ENCODE measurements at regions not wholly inside any gene's neighbourhood (a gene's known extent, or its start where the extent isn't known, plus 50 kb on each side); places are given as distances from the start of the nearest gene placed in this dataset.
"Not testable (repeated sequence)": the region's sequence is repeated elsewhere in the genome, so short reads cannot be mapped to it uniquely, and the experiment has no call there.

DNA sequence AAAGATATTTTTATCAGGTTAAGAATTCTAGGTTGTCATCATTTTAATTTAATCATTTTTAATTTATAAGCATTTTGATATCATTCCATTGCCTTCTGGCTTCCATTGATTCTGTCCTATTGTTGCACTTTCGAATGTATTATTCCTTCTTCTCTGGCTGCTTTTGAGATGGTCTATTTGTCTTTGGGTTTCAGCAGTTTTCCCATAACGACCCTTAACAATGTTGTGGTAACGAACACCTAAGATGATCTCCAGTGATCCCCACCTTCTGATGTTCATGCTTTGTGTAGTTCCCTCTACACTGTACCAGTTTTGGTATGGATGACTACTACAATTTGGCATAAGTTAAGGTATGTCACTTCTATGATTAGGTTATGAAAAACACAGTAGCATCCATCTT, 59.9 kb downstream of the MINAR1 start:
- Histone ChIP-seq H3K4me1 (ENCODE audit: control insufficient read depth, insufficient read depth, low read length, poor library complexity, severe bottlenecking) (no peaks in the 10 kb centered on the region), H3K4me3 (ENCODE audit: low read depth, low read length) (no peak overlapping the region)
- H3K36me3 Mint-ChIP-seq: no peaks in the 10 kb centered on the region

DNA sequence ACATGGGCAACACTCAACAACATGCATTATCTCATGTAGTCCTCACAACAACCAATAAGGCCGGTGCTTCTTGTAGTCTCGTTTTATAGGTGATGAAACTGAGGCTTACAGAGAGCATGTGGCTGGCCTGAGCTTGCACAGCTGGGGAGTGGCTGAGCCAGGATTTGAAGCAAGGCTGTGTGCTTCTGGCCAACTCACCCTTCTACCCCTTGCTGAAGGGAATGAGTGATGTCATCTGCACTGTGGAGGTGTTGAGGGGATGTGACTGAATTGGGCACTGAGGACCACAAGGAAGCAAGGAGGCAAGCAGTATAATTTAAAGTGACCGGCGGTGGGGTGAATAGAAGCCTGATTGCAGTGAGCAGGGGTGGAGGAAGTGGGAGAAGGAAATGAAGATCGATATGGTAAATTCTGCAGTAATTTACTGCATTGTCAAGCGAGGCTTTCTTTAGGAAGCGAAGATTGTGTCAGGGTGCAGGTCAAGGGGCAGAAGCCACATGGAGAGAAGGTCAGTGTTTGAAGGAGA, 62.3 kb downstream of the MINAR1 start:
- ATAC-seq (ENCODE audit: low read depth in 2 of 2) (no peak), DNase-seq (no peak)
- Histone ChIP-seq H3K36me3 (ENCODE audit: control insufficient read depth, insufficient read depth, low read length) (no peaks in the 10 kb centered on the region), H3K27ac (ENCODE audit: insufficient read depth, low read length, poor library complexity, severe bottlenecking) (no peak overlapping the region), H3K9me3 (ENCODE audit: control insufficient read depth in 2 of 2, low read length in 2 of 2) (no peaks in the 10 kb centered on the region), H3K27me3 (ENCODE audit: control insufficient read depth, insufficient read depth, low read length) (peaks cover 5% of the 10 kb centered on the region), H3K4me3 (ENCODE audit: low read depth, low read length) (no peak overlapping the region), H3K4me1 (ENCODE audit: control insufficient read depth, insufficient read depth, low read length, poor library complexity, severe bottlenecking) (no peaks in the 10 kb centered on the region)
- Mint-ChIP-seq H3K4me1 (peaks cover 0 to 4% (median 0%) of the 10 kb centered on the region in 4 donors), H3K9me3 (peaks cover 0 to 3% (median 0%) of the 10 kb centered on the region in 7 donors), H3K36me3 (no peaks in the 10 kb centered on the region), H3K27ac (no peak overlapping the region), H3K27me3 (peaks cover 8% of the 10 kb centered on the region), H3K4me3 (no peak overlapping the region)

More for the DNA sequence above, 59.9 kb downstream of the MINAR1 start:
- peaks cover 0 to 4% (median 0%) of the 10 kb centered on the region in 4 donors for H3K4me1 Mint-ChIP-seq
- Histone ChIP-seq H3K36me3 (ENCODE audit: control insufficient read depth, insufficient read depth, low read length) (no peaks in the 10 kb centered on the region), H3K27me3 (ENCODE audit: control insufficient read depth, insufficient read depth, low read length) (peaks cover 5% of the 10 kb centered on the region), H3K9me3 (ENCODE audit: control insufficient read depth in 2 of 2, low read length in 2 of 2) (no peaks in the 10 kb centered on the region), H3K27ac (ENCODE audit: insufficient read depth, low read length, poor library complexity, severe bottlenecking) (no peak overlapping the region)
- DNase-seq (no peak), ATAC-seq (ENCODE audit: low read depth in 2 of 2) (no peak)
- peaks cover 7% of the 10 kb centered on the region for H3K27me3 Mint-ChIP-seq
- H3K27ac Mint-ChIP-seq: no peak overlapping the region
- H3K4me3 Mint-ChIP-seq: no peak overlapping the region
- H3K9me3 Mint-ChIP-seq: peaks cover 0 to 3% (median 0%) of the 10 kb centered on the region in 7 donors

DNA sequence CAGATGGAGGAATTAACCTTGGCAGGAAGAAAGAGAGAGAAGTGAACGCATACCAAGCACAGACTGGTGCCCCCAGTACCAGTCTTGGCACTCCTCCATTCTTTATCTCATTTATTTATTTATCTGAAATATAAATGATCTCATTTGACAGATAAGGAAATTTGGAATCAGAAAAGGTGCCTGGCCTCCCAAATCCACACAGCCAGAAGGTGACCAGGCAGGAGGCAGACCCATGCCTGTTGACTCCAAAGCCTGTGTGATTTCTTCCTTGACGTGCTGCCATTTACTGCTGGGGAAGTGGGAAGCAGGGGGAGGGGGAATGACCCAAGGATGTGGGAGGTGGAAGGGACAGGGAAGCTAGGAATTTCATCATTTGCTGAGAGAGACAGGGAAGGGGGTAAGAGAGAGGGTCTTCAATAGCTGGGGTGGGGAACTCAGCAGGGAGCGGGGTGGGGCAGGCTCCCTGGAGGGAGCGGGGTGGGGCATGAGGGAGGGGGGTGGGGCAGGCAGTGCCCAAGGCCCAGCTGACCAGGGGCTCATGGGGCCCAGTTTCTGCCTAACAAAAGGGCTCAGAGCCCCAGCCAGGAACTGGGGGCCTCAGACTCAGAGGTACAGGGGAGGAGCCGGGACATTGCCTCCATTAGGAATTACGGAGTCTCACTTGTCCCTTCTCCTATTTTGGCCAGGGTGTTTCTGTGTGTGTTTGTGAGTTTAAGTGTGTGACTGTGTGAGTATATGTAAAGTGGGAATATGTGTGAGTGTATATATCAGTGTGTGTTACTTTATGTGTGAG, 63.0 kb downstream of the MINAR1 start:
- Mint-ChIP-seq H3K4me1 (peaks cover 0 to 4% (median 0%) of the 10 kb centered on the region in 4 donors), H3K36me3 (no peaks in the 10 kb centered on the region), H3K4me3 (no peak overlapping the region), H3K27ac (no peak overlapping the region), H3K27me3 (peaks cover 8% of the 10 kb centered on the region), H3K9me3 (peaks cover 0 to 3% (median 0%) of the 10 kb centered on the region in 7 donors)
- H3K27me3 ChIP-seq (ENCODE audit: control insufficient read depth, insufficient read depth, low read length): peaks cover 5% of the 10 kb centered on the region
- no peak for DNase-seq
- no peak overlapping the region for H3K27ac ChIP-seq (ENCODE audit: insufficient read depth, low read length, poor library complexity, severe bottlenecking)
- no peaks in the 10 kb centered on the region for H3K9me3 ChIP-seq (ENCODE audit: control insufficient read depth in 2 of 2, low read length in 2 of 2)
- no peak overlapping the region for H3K4me3 ChIP-seq (ENCODE audit: low read depth, low read length)
- no peaks in the 10 kb centered on the region for H3K4me1 ChIP-seq (ENCODE audit: control insufficient read depth, insufficient read depth, low read length, poor library complexity, severe bottlenecking)
- ATAC-seq (ENCODE audit: low read depth in 2 of 2): no peak
- H3K36me3 ChIP-seq (ENCODE audit: control insufficient read depth, insufficient read depth, low read length): no peaks in the 10 kb centered on the region

DNA sequence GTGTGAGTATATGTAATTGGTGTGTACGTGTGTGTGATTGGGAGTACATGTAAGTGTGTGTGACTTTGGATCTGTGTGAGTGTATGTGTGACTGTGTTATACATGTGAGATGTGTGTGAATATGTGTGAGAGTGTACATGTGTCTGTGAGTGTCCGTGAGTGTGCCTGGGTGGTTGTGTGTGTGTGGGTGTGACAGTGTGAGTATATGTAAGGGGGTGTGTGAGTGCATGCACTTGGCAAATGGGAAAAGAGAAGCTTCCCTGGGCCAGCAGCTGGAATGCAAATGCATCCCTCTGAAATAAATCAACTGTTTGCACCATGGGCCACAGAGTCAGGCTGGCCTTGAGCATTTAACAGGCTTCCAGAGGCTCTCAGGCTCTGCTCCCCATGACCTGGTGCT, 63.6 kb downstream of the MINAR1 start:
- Histone ChIP-seq H3K27ac (ENCODE audit: insufficient read depth, low read length, poor library complexity, severe bottlenecking) (no peak overlapping the region), H3K4me3 (ENCODE audit: low read depth, low read length) (no peak overlapping the region), H3K9me3 (ENCODE audit: control insufficient read depth in 2 of 2, low read length in 2 of 2) (no peaks in the 10 kb centered on the region), H3K4me1 (ENCODE audit: control insufficient read depth, insufficient read depth, low read length, poor library complexity, severe bottlenecking) (no peaks in the 10 kb centered on the region), H3K27me3 (ENCODE audit: control insufficient read depth, insufficient read depth, low read length) (peaks cover 5% of the 10 kb centered on the region), H3K36me3 (ENCODE audit: control insufficient read depth, insufficient read depth, low read length) (no peaks in the 10 kb centered on the region)
- no peaks in the 10 kb centered on the region for H3K36me3 Mint-ChIP-seq
- DNase-seq (no peak), ATAC-seq (ENCODE audit: low read depth in 2 of 2) (no peak)
- peaks cover 8% of the 10 kb centered on the region for H3K27me3 Mint-ChIP-seq
- peaks cover 0 to 3% (median 0%) of the 10 kb centered on the region in 7 donors for H3K9me3 Mint-ChIP-seq
- peaks cover 0 to 4% (median 0%) of the 10 kb centered on the region in 4 donors for H3K4me1 Mint-ChIP-seq
- no peak overlapping the region for H3K27ac Mint-ChIP-seq
- no peak overlapping the region for H3K4me3 Mint-ChIP-seq

DNA sequence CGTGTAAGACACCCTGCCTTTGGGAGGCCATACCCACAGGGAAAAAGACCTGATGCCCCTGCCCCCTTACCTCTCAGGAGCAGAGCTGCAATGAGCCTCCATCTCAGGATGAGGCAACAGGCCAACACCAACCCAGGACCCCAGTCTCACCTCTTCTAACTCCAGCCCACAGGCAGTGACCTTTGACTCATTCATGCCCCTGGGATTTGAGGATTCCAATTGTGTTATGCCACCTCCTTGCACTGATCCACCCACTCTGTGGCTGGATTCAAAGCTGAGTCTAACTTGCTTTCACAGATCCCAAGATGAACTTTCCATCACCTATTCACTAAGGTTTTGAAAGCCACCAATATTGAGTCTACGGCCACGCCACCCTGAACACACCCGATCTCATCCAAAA, 64.7 kb downstream of the MINAR1 start:
- ATAC-seq (ENCODE audit: low read depth in 2 of 2) (no peak), DNase-seq (no peak)
- H3K36me3 Mint-ChIP-seq: no peaks in the 10 kb centered on the region
- Histone ChIP-seq H3K9me3 (ENCODE audit: control insufficient read depth in 2 of 2, low read length in 2 of 2) (no peaks in the 10 kb centered on the region), H3K36me3 (ENCODE audit: control insufficient read depth, insufficient read depth, low read length) (no peaks in the 10 kb centered on the region), H3K27me3 (ENCODE audit: control insufficient read depth, insufficient read depth, low read length) (peaks cover 5% of the 10 kb centered on the region), H3K4me1 (ENCODE audit: control insufficient read depth, insufficient read depth, low read length, poor library complexity, severe bottlenecking) (no peaks in the 10 kb centered on the region), H3K4me3 (ENCODE audit: low read depth, low read length) (no peak overlapping the region), H3K27ac (ENCODE audit: insufficient read depth, low read length, poor library complexity, severe bottlenecking) (no peak overlapping the region)
- H3K27me3 Mint-ChIP-seq: peaks cover 8% of the 10 kb centered on the region
- peaks cover 0 to 3% (median 0%) of the 10 kb centered on the region in 7 donors for H3K9me3 Mint-ChIP-seq
- peaks cover 0 to 4% (median 0%) of the 10 kb centered on the region in 4 donors for H3K4me1 Mint-ChIP-seq
- H3K27ac Mint-ChIP-seq: no peak overlapping the region
- H3K4me3 Mint-ChIP-seq: no peak overlapping the region

DNA sequence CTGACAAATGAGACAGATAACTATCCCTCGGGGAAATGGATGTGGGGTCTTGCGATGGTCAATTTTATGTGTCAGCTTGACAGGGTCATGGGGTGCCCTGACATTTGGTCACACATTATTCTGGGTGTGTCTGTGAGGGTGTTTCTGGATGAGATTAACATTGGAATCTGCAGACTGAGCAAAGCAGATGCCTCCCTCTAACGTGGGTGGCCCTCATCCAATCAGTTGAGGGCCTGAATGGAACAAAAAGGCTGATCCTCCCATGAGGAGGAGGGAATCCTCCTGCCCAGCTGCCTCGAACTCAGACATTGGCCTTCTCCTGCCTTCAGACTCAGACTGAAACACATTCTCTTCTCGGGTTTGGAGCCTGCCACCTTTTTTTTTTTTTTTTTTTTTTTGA, 69.0 kb downstream of the MINAR1 start:
- H3K36me3 Mint-ChIP-seq: no peaks in the 10 kb centered on the region
- H3K4me1 ChIP-seq (ENCODE audit: control insufficient read depth, insufficient read depth, low read length, poor library complexity, severe bottlenecking): no peaks in the 10 kb centered on the region
- no peaks in the 10 kb centered on the region for H3K27me3 ChIP-seq (ENCODE audit: control insufficient read depth, insufficient read depth, low read length)
- DNase-seq: no peak
- H3K4me1 Mint-ChIP-seq: no peaks in the 10 kb centered on the region
- H3K9me3 ChIP-seq (ENCODE audit: control insufficient read depth in 2 of 2, low read length in 2 of 2): no peaks in the 10 kb centered on the region
- no peak for ATAC-seq (ENCODE audit: low read depth in 2 of 2)
- peaks cover 0 to 2% (median 0%) of the 10 kb centered on the region in 7 donors for H3K9me3 Mint-ChIP-seq
- H3K4me3 Mint-ChIP-seq: no peak overlapping the region
- no peak overlapping the region for H3K27ac Mint-ChIP-seq
- no peak overlapping the region for H3K4me3 ChIP-seq (ENCODE audit: low read depth, low read length)
- H3K36me3 ChIP-seq (ENCODE audit: control insufficient read depth, insufficient read depth, low read length): no peaks in the 10 kb centered on the region
- no peak overlapping the region for H3K27ac ChIP-seq (ENCODE audit: insufficient read depth, low read length, poor library complexity, severe bottlenecking)
- H3K27me3 Mint-ChIP-seq: peaks cover 4% of the 10 kb centered on the region

DNA sequence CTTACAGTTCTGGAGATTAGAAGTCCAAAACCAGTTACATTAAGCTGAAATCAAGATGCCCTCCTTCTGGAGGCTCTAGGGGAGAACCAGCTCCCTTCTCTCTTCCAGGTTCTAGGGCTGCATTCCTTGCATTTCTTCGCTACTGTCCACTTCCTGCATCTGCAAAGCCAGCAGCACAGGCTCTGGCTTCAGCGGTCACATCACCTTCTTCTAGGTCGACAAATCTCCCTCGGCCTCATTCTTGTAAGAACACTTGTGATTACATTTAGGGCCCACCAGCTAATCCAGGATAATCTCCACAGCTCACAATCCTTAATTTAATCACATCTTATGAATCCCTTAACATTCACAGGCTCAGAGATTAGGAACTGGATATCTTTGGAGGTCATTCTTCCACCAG, 73.8 kb downstream of the MINAR1 start:
- H3K9me3 ChIP-seq (ENCODE audit: control insufficient read depth in 2 of 2, low read length in 2 of 2): no peaks in the 10 kb centered on the region
- Mint-ChIP-seq H3K27ac (no peak overlapping the region), H3K4me1 (no peaks in the 10 kb centered on the region)

DNA sequence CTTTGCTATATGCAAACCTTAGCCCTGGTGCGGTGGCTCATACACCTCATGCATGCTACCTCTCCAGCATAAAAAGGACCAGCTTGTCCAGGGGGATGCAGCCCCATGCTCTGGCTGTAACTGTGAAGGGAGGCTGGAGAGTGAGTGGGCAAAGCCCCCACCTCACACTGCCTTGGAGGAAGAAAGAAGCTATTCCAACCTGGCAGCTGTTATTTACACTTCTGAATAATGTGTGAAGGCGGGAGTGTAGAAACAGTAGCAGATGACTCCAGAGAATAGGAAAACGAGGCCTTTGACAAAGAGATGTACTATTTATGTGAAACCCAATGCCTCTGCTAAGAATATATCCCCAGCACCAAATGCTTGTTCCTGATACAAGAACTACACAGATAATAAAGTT, 80.7 kb downstream of the MINAR1 start:
- H3K9me3 ChIP-seq (ENCODE audit: control insufficient read depth in 2 of 2, low read length in 2 of 2); H3K36me3 ChIP-seq (ENCODE audit: control insufficient read depth, insufficient read depth, low read length); H3K4me3 Mint-ChIP-seq; H3K27ac Mint-ChIP-seq; H3K4me1 ChIP-seq (ENCODE audit: control insufficient read depth, insufficient read depth, low read length, poor library complexity, severe bottlenecking); H3K27ac ChIP-seq (ENCODE audit: insufficient read depth, low read length, poor library complexity, severe bottlenecking); ATAC-seq (ENCODE audit: low read depth in 2 of 2); H3K4me3 ChIP-seq (ENCODE audit: low read depth, low read length); H3K36me3 Mint-ChIP-seq; H3K27me3 Mint-ChIP-seq; H3K27me3 ChIP-seq (ENCODE audit: control insufficient read depth, insufficient read depth, low read length); H3K4me1 Mint-ChIP-seq; DNase-seq; H3K9me3 Mint-ChIP-seq: not testable (repeated sequence)

More for the DNA sequence above, 73.8 kb downstream of the MINAR1 start:
- no peaks in the 10 kb centered on the region for H3K9me3 Mint-ChIP-seq
- ATAC-seq (ENCODE audit: low read depth in 2 of 2) (no peak), DNase-seq (no peak)
- no peaks in the 10 kb centered on the region for H3K4me1 ChIP-seq (ENCODE audit: control insufficient read depth, insufficient read depth, low read length, poor library complexity, severe bottlenecking)
- H3K36me3 Mint-ChIP-seq: no peaks in the 10 kb centered on the region
- peaks cover 1% of the 10 kb centered on the region for H3K27me3 ChIP-seq (ENCODE audit: control insufficient read depth, insufficient read depth, low read length)
- H3K27ac ChIP-seq (ENCODE audit: insufficient read depth, low read length, poor library complexity, severe bottlenecking): no peak overlapping the region
- no peaks in the 10 kb centered on the region for H3K27me3 Mint-ChIP-seq
- no peak overlapping the region for H3K4me3 ChIP-seq (ENCODE audit: low read depth, low read length)
- H3K36me3 ChIP-seq (ENCODE audit: control insufficient read depth, insufficient read depth, low read length): no peaks in the 10 kb centered on the region
- no peak overlapping the region for H3K4me3 Mint-ChIP-seq

All from CD4-positive, CD25-positive, alpha-beta regulatory T cell (primary cell).